ENCODE measurements at regions not wholly inside any gene's neighbourhood (a gene's known extent, or its start where the extent isn't known, plus 50 kb on each side); places are given as distances from the start of the nearest gene placed in this dataset.

DNA sequence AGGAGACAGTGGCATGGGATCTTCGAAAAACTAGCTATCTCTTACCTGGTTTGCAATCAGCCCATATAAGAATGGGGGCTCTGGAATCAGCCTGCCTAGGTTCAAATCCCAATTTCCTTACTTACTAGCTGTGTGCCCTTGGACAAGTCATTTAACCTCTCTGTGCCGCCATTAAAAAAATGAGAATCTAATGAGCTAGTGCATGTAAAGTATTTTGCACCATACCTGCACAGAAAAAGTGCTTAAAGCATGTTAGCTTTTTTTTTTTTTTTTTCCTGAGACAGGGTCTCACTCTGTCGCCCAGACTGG is 181.8 kb downstream of the SHQ1 start:
- peaks cover 6% of the 10 kb centered on the region; the same call in 1 of the 2 replicates for H3K4me1 ChIP-seq (ENCODE audit: control insufficient read depth, insufficient read depth, low read length)
- no peaks in the 10 kb centered on the region; the same call in 1 of the 2 replicates for H3K27me3 ChIP-seq (ENCODE audit: control insufficient read depth, insufficient read depth, low read length)
- no peak overlapping the region for H3K27ac ChIP-seq (ENCODE audit: low read length)
- in situ Hi-C loops (cut with HindIII; ENCODE audit: low pct_unique_long_range_greater_than_20kb, low sequenced_read_pairs): no loop called here
- BruUV-seq (replicated peaks): no TSS peak
- POLR2A ChIA-PET: interaction anchor here (0.6 kb wide), 1 partner anchor 101 kb away, joined by 3 read pairs; no protein-coding TSS in a partner anchor
- CTCF ChIA-PET: interaction anchor here (0.6 kb wide), 1 partner anchor 930 kb away, joined by 3 read pairs; no protein-coding TSS in a partner anchor
- no peak for TF ChIP-seq SIN3A (IDR thresholded peaks at IDR 0.05; ENCODE audit: borderline replicate concordance, insufficient read depth, low read depth, low read length)
- TF ChIP-seq, protein P1, sequence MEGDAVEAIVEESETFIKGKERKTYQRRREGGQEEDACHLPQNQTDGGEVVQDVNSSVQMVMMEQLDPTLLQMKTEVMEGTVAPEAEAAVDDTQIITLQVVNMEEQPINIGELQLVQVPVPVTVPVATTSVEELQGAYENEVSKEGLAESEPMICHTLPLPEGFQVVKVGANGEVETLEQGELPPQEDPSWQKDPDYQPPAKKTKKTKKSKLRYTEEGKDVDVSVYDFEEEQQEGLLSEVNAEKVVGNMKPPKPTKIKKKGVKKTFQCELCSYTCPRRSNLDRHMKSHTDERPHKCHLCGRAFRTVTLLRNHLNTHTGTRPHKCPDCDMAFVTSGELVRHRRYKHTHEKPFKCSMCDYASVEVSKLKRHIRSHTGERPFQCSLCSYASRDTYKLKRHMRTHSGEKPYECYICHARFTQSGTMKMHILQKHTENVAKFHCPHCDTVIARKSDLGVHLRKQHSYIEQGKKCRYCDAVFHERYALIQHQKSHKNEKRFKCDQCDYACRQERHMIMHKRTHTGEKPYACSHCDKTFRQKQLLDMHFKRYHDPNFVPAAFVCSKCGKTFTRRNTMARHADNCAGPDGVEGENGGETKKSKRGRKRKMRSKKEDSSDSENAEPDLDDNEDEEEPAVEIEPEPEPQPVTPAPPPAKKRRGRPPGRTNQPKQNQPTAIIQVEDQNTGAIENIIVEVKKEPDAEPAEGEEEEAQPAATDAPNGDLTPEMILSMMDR (IDR thresholded peaks at IDR 0.05): peak; percentile 40
- H3K36me3 ChIP-seq (ENCODE audit: control insufficient read depth, insufficient read depth, low read length): no peaks in the 10 kb centered on the region
- ATAC-seq (no peak), DNase-seq (ENCODE audit: low read depth, low spot score) (no peak)
- H3K4me3 ChIP-seq (ENCODE audit: low read depth in 2 of 2, low read length in 2 of 2): no peak overlapping the region
- H3K9me3 ChIP-seq (ENCODE audit: control insufficient read depth, insufficient read depth, low read depth, low read length): no peaks in the 10 kb centered on the region
- intact Hi-C loops (cut with micrococcal nuclease; ENCODE audit: unreplicated experiment): no loop called here

DNA sequence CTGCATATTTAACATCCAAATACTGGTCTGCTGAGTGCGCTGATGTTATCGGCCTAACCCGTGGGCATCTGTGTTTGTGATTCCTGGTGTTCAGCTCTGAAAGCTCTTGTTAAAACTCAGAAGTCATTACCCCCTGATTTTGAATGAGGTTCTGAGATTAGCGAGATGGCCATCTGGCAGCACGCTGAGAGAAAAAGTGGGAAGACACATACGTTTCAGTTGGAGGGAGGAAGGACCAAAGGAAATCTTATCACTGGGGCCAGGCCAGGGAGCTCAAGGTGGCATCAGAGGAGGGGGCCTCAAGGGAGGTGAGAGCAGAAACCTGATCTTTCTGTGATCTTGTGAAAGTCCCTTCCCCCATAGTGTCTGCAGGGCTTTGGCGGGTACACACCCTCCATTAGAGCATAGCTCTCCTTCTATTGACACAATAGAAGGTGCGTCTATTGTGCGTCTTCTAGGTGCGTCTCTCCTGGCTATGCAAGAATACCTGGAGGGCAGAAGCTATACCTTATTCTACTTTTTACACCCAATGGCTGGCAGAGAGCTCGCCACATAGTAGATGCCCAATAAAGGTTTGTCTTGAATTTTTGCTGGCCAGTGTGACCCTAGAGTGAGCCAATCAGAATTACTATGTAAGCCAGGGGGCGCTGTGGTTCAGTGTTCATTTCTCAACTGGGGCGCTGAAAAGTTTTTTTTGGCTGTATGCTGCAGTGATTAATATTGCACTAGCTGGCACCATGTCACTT is 182.4 kb downstream of the SHQ1 start:
- no peaks in the 10 kb centered on the region; the same call in 1 of the 2 replicates for H3K27me3 ChIP-seq (ENCODE audit: control insufficient read depth, insufficient read depth, low read length)
- ChIA-PET CTCF (no interaction called here), POLR2A (interaction anchor here (0.6 kb wide), 1 partner anchor 102 kb away, joined by 3 read pairs; no protein-coding TSS in a partner anchor)
- no peaks in the 10 kb centered on the region for H3K36me3 ChIP-seq (ENCODE audit: control insufficient read depth, insufficient read depth, low read length)
- in situ Hi-C loops (cut with HindIII; ENCODE audit: low pct_unique_long_range_greater_than_20kb, low sequenced_read_pairs): no loop called here
- H3K4me3 ChIP-seq (ENCODE audit: low read depth in 2 of 2, low read length in 2 of 2): no peak overlapping the region
- no peak for DNase-seq (ENCODE audit: low read depth, low spot score)
- intact Hi-C loops (cut with micrococcal nuclease; ENCODE audit: unreplicated experiment): no loop called here
- no peak overlapping the region for H3K27ac ChIP-seq (ENCODE audit: low read length)
- peaks cover 9% of the 10 kb centered on the region for H3K4me1 ChIP-seq (ENCODE audit: control insufficient read depth, insufficient read depth, low read length)
- peak; percentile 53; the same call in 1 of the 2 replicates for ATAC-seq
- H3K9me3 ChIP-seq (ENCODE audit: control insufficient read depth, insufficient read depth, low read depth, low read length): no peaks in the 10 kb centered on the region
- BruUV-seq (replicated peaks): no TSS peak
- TF ChIP-seq SIN3A (IDR thresholded peaks at IDR 0.05; ENCODE audit: borderline replicate concordance, insufficient read depth, low read depth, low read length) (no peak), POLR2AphosphoS5 (IDR thresholded peaks at IDR 0.05; ENCODE audit: low read depth, low read length) (no peak), TCF7L2 (IDR thresholded peaks at IDR 0.05; ENCODE audit: low read depth, low read length) (no peak)
- TF ChIP-seq, protein P1 (IDR thresholded peaks at IDR 0.05): peak; percentile 74
- TF ChIP-seq, protein P2, sequence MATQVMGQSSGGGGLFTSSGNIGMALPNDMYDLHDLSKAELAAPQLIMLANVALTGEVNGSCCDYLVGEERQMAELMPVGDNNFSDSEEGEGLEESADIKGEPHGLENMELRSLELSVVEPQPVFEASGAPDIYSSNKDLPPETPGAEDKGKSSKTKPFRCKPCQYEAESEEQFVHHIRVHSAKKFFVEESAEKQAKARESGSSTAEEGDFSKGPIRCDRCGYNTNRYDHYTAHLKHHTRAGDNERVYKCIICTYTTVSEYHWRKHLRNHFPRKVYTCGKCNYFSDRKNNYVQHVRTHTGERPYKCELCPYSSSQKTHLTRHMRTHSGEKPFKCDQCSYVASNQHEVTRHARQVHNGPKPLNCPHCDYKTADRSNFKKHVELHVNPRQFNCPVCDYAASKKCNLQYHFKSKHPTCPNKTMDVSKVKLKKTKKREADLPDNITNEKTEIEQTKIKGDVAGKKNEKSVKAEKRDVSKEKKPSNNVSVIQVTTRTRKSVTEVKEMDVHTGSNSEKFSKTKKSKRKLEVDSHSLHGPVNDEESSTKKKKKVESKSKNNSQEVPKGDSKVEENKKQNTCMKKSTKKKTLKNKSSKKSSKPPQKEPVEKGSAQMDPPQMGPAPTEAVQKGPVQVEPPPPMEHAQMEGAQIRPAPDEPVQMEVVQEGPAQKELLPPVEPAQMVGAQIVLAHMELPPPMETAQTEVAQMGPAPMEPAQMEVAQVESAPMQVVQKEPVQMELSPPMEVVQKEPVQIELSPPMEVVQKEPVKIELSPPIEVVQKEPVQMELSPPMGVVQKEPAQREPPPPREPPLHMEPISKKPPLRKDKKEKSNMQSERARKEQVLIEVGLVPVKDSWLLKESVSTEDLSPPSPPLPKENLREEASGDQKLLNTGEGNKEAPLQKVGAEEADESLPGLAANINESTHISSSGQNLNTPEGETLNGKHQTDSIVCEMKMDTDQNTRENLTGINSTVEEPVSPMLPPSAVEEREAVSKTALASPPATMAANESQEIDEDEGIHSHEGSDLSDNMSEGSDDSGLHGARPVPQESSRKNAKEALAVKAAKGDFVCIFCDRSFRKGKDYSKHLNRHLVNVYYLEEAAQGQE (IDR thresholded peaks at IDR 0.05; ENCODE audit: insufficient read depth in 1 of 2, low read depth in 2 of 2, low read length in 1 of 2): no peak
